Psoas muscle (tissue), 7 donors: ENCODE measurements at regions not wholly inside any gene's neighbourhood (a gene's known extent, or its start where the extent isn't known, plus 50 kb on each side); places are given as distances from the start of the nearest gene placed in this dataset.

Experiments used
- ATAC-seq, 4 donors: fragments of 200-7000 bp; cut with Tn5 transposase; one replicate each; pipeline ENCODE4 v1.9.1; 2020; ENCODE audit warnings: moderate library complexity in 3 of 4, mild to moderate bottlenecking in 2 of 4
- DNase-seq, 2 donors: peaks; one replicate each; pipeline ENCODE4 v3.0.0-alpha.2; 2020
- H3K27ac ChIP-seq: fragments of 200-600 bp; one replicate; pipeline ENCODE4 v1.8.0; 2022
- H3K27me3 ChIP-seq, 3 donors: fragments of 200-600 bp in 1 of 3; one replicate each; pipeline versions ENCODE4 v1.6.1 to v1.8.0; 2013 to 2022; ENCODE audit warnings: low read length in 2 of 3, mild to moderate bottlenecking in 2 of 3, moderate library complexity in 1 of 3; ENCODE audit not compliant: insufficient read depth in 3 of 3
- H3K36me3 ChIP-seq, 2 donors: fragments of 200-600 bp in 1 of 2; one replicate each; pipeline versions ENCODE4 v1.6.1 to v1.8.0; 2013 to 2022; ENCODE audit warnings: low read depth in 1 of 2, mild to moderate bottlenecking in 1 of 2, moderate library complexity in 1 of 2; ENCODE audit not compliant: insufficient read depth in 1 of 2
- H3K4me1 ChIP-seq: fragments of 200-600 bp; one replicate; pipeline ENCODE4 v1.8.0; 2022
- H3K4me3 ChIP-seq: fragments of 200-600 bp; one replicate; pipeline ENCODE4 v1.8.0; 2022; ENCODE audit warnings: mild to moderate bottlenecking
- H3K9me3 ChIP-seq: fragments of 200-600 bp; one replicate; pipeline ENCODE4 v1.8.0; 2022
- WGBS, 3 donors: extraction: QIAGEN DNeasy Blood & Tissue Kit; methylation state at CpG; one replicate each; pipeline versions ENCODE4 v1.1.6 to v1.1.7; 2013; 5-methylcytosine and 5-hydroxymethylcytosine counted together
- intact Hi-C, 2 donors: fragments of 100-400 bp; cut with DNase I; formaldehyde crosslinking; loops; one replicate each; pipeline versions ENCODE4 v1.11.0 to v1.14.2; 2022
- TF ChIP-seq, protein P1 (sequence below): fragments of 200-600 bp; IDR thresholded peaks from one replicate; pipeline ENCODE4 v1.8.0; 2022; ENCODE audit warnings: antibody characterized with exemption
- donor health status: healthy with polysubstance abuse.
- donor health status: DM: no; HTN: no; CAD: no; lungs with moderate emphysema.
- donor health status: Bipolar disorder and iron deficiency.
- donor health status: healthy.
- donor health status: DM: yes; HTN: yes; CAD: no.
- donor health status: DM: no; HTN: no; CAD: no.
- donor health status: DM: yes; HTN: yes; CAD: no.

GRCh38 chr9:32258482-32258881 lies 126.0 kb upstream of the ACO1 start:
- Histone ChIP-seq H3K27me3 (no peaks in the 10 kb centered on the region), H3K9me3 (no peaks in the 10 kb centered on the region), H3K27ac (no peak overlapping the region), H3K4me1 (no peaks in the 10 kb centered on the region), H3K36me3 (no peaks in the 10 kb centered on the region), H3K4me3 (no peak overlapping the region)
- ATAC-seq (no peak), DNase-seq (no peak)
- 79 to 93% (median 90%) methylated on average over 2 of the region's 2 CpGs for WGBS, 3 donors
- intact Hi-C loops = no loop called here
- TF ChIP-seq, protein P1, sequence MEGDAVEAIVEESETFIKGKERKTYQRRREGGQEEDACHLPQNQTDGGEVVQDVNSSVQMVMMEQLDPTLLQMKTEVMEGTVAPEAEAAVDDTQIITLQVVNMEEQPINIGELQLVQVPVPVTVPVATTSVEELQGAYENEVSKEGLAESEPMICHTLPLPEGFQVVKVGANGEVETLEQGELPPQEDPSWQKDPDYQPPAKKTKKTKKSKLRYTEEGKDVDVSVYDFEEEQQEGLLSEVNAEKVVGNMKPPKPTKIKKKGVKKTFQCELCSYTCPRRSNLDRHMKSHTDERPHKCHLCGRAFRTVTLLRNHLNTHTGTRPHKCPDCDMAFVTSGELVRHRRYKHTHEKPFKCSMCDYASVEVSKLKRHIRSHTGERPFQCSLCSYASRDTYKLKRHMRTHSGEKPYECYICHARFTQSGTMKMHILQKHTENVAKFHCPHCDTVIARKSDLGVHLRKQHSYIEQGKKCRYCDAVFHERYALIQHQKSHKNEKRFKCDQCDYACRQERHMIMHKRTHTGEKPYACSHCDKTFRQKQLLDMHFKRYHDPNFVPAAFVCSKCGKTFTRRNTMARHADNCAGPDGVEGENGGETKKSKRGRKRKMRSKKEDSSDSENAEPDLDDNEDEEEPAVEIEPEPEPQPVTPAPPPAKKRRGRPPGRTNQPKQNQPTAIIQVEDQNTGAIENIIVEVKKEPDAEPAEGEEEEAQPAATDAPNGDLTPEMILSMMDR = no peak

DNA sequence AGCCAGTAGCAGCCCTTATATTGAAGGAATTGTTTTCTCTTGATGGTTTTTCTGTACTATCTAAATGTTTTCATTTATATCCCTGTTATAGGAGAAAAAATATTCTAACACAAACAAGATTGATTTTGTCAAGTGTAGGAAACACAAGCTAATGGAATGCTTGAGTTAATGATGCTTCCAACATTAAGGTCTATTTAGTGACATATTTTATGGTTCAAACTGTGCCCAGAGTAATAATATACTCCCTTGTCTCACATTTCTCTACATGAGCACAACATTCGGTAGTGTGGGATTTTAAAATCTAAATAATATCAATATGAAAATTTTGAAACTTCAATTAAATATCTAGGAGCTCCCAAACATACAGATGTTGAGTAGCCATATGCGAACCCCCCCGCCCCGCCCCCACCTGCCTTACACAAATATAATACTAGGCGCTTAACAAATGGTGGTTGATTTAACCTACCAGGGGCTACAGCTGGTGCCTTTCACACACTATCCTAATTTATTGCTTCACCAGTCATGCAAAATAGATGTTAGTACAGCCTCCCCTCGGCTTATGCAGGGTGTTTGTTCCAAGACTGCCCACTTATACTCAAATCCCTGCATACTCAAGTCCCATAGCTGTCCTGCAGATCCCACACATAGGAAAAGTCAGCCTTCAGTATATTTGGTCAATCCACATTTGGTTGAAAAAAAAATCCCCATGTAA lies 124.1 kb upstream of the ACO1 start:
- H3K27ac ChIP-seq = no peak overlapping the region
- no peaks in the 10 kb centered on the region for H3K27me3 ChIP-seq
- TF ChIP-seq, protein P1 = no peak
- DNase-seq (no peak), ATAC-seq (no peak)
- no peaks in the 10 kb centered on the region for H3K4me1 ChIP-seq
- H3K9me3 ChIP-seq = no peaks in the 10 kb centered on the region
- H3K4me3 ChIP-seq = no peak overlapping the region
- 68 to 74% (median 68%) methylated on average over 6 of the region's 6 CpGs for WGBS, 3 donors
- intact Hi-C loops = no loop called here
- no peaks in the 10 kb centered on the region for H3K36me3 ChIP-seq

DNA sequence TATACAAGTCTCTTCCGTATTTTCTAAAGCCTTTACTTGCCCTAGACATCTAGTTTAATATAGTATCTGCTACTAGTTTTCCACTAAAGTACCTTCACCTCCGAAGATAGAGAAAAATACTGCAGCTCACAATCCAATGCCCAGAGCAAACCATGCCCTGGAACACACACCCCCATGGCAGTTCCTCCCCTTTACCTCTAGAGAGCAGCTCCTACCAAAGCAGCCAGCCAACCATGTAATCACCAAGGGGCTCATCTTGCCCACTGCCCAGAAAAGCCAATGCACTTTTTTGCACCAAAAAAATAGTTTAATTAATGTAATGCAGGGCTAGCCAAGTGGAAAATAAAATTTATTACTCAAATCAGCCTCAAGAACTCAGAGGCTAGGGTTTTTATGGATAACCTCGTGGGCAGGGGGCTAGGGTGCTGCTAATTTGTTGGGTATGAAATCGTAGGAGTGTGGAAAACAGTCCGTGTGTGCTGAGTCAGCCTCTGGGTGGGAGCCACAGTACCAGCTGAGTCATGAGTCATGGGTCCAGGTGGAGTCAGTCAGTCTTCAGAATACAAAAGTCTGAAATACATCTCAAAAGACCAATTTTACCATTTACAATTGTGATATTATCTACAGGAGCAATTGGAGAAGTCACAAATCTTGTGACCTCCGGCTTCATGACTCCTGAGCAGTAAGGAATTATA lies 120.1 kb upstream of the ACO1 start:
- TF ChIP-seq, protein P1 = no peak
- Histone ChIP-seq H3K36me3 (no peaks in the 10 kb centered on the region), H3K4me1 (no peaks in the 10 kb centered on the region), H3K4me3 (no peak overlapping the region), H3K9me3 (no peaks in the 10 kb centered on the region), H3K27ac (no peak overlapping the region), H3K27me3 (no peaks in the 10 kb centered on the region)
- no peak for ATAC-seq
- DNase-seq = no peak
- intact Hi-C loops = no loop called here
- WGBS, 3 donors = 41 to 48% (median 46%) methylated on average over 6 of the region's 6 CpGs

DNA sequence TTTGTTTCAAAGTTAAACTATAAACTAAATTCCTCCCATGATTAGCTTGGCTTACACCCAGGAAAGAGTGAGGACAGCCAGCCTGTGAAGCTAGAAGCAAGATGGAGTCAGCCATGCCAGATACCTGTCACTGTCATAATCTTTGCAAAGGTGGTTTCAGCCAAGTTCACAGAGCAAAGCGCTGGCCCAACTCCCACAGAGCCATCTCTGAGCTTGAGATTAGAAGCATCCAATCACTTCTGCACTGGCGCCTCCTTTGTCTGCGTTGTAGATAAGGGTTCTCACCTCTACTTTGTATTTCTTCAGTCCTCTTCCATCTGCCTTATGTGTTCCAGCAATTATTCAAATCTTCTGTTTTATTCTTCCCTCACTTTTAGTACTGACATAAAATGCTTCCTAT lies 119.4 kb upstream of the ACO1 start:
- intact Hi-C loops = no loop called here
- TF ChIP-seq, protein P1 = no peak
- Histone ChIP-seq H3K4me1 (no peaks in the 10 kb centered on the region), H3K9me3 (no peaks in the 10 kb centered on the region), H3K27me3 (no peaks in the 10 kb centered on the region), H3K36me3 (no peaks in the 10 kb centered on the region), H3K4me3 (no peak overlapping the region), H3K27ac (no peak overlapping the region)
- no peak for DNase-seq
- ATAC-seq = no peak
- WGBS, 3 donors = 86 to 91% (median 89%) methylated on average over 3 of the region's 3 CpGs
